Epithelial cell of esophagus (primary cell): ENCODE measurements at regions not wholly inside any gene's neighbourhood (a gene's known extent, or its start where the extent isn't known, plus 50 kb on each side); places are given as distances from the start of the nearest gene placed in this dataset.

ENCODE experiments used
- DNase-seq: peaks from one replicate; pipeline ENCODE4 v3.0.0; 2010; ENCODE audit warnings: low read depth
- H3K4me3 ChIP-seq: 2 replicates; pipeline ENCODE4 v1.5.1; 2011; ENCODE audit warnings: mild to moderate bottlenecking, low read length, control low read depth
- TF ChIP-seq, protein P1 (sequence below): IDR thresholded peaks from 2 replicates; pipeline ENCODE4 v1.5.1; 2011; ENCODE audit warnings: low read depth, mild to moderate bottlenecking, low read length, control low read depth, inconsistent platforms; ENCODE audit not compliant: insufficient read depth; ENCODE audit errors: missing control alignments

DNA sequence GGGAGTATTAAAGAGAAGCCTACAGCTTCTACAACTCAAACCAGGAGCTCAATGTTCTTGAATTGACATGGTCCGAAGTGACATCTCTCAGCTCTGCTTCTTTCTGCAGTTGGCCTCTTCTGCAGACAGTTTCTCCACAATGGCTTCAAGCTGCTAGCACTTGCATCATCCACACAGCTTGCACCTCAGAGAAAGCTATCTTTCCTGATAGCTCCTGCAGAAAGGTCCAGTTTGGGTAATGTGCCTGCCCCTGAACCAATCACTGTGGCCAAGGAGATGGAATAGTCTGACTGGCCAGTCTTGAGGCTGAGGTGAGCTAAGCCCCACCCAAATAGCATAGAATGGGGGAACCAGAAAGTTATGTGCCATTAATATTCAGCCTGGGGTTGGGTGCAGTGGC lies 95.8 kb upstream of the ABCA1 start:
- TF ChIP-seq, protein P1, sequence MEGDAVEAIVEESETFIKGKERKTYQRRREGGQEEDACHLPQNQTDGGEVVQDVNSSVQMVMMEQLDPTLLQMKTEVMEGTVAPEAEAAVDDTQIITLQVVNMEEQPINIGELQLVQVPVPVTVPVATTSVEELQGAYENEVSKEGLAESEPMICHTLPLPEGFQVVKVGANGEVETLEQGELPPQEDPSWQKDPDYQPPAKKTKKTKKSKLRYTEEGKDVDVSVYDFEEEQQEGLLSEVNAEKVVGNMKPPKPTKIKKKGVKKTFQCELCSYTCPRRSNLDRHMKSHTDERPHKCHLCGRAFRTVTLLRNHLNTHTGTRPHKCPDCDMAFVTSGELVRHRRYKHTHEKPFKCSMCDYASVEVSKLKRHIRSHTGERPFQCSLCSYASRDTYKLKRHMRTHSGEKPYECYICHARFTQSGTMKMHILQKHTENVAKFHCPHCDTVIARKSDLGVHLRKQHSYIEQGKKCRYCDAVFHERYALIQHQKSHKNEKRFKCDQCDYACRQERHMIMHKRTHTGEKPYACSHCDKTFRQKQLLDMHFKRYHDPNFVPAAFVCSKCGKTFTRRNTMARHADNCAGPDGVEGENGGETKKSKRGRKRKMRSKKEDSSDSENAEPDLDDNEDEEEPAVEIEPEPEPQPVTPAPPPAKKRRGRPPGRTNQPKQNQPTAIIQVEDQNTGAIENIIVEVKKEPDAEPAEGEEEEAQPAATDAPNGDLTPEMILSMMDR, result no peak
- no peak for DNase-seq
- no peak overlapping the region for H3K4me3 ChIP-seq

DNA sequence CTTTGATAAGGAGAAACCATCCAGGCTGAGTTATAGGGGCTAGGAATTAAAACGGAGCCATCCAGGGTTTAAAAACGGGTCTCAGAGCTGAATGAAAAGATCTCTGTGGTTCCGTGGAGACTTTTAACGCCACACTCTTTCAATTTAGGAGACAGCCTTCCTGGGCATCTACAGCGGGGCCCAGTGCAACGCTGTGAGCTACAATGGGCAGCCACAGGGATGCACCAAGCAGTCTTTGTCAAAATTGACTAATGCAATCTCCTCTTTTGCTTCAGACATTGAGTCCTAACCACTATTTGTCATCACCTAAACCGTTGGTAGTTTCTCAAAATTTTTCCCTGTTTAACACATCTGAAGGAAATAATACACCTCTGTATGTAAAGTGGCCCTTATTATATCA lies 96.6 kb upstream of the ABCA1 start:
- H3K4me3 ChIP-seq, result no peak overlapping the region
- TF ChIP-seq, protein P1, result no peak
- no peak for DNase-seq

DNA sequence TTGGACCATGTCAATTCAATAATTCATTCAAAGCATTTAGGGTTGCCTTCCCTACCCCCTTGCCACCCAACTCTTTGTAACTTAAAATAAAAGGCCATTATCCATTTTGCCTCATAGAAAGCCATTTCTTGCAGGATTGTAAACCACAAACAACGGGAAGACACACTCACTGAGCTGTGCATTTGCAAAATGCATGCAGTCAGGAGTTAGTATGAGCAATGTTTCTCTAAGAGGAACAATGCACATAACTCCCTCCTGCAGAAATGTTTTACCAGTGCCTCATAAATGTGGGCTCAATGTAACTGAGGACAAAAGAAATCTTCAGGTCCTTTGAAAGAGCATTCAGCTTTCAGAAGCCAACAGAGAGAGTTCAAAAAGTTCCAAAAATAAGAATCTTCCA lies 98.5 kb upstream of the ABCA1 start:
- TF ChIP-seq, protein P1, result no peak
- no peak overlapping the region for H3K4me3 ChIP-seq
- peak; percentile 33 for DNase-seq

DNA sequence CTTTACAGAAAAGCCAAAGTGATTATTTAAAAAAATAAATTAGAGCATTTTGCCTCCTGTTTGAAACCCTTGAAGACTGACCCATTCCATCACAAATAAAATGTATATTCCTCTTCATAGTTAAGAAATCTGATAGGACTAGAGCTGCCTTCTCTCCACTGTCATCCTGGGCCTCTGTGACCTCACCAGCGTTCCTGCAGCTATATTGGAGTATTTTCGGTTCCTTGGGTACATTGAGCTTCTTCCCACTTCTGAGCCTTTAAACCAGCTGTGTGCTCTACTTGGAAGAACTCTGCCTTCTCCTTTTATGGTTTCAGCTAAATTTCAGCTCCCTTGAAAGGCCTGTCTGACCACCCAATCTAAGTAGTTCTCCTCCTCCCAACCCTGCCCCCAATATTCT lies 99.1 kb upstream of the ABCA1 start:
- TF ChIP-seq, protein P1, result no peak
- no peak for DNase-seq
- no peak overlapping the region for H3K4me3 ChIP-seq

DNA sequence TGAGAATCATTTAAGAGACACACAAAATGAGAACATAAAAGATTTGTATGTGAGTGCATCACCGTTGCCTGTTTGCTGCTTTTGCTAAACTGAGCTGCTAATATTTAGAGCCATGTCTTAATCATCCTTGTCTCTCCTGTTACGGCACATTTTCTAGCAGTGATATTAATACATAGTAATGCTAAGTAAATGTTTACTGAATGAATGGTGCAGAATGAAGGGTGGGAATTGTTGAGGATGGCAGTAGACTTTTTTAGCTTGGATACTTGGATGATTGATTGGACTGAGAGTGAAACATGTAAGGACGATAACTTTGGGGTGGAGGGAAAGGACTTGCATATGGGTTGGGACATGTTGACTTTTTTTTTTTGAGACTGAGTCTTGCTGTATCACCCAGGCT lies 102.3 kb upstream of the ABCA1 start:
- DNase-seq, result peak; percentile 94
- H3K4me3 ChIP-seq, result no peak overlapping the region
- TF ChIP-seq, protein P1, result no peak

DNA sequence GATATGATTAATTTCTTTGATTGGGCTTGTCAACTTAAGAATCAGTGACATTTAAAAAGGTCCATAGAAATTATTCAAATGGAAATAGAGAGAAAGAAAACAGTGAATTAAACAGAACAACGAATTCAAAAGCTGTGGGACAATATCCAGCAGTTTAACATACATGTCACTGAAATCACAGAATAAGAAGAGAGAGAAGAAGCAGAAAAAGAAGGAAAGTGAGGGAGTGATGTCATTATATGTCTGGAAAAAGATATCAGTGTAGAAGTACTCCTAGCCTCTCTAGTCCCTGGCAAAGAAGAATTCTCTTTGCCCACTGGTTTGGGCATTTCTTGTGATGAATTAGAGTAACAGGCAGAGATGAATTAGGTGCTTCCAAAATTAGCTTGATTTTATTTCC lies 109.2 kb upstream of the ABCA1 start:
- DNase-seq, result no peak
- TF ChIP-seq, protein P1, result no peak
- H3K4me3 ChIP-seq, result no peak overlapping the region

DNA sequence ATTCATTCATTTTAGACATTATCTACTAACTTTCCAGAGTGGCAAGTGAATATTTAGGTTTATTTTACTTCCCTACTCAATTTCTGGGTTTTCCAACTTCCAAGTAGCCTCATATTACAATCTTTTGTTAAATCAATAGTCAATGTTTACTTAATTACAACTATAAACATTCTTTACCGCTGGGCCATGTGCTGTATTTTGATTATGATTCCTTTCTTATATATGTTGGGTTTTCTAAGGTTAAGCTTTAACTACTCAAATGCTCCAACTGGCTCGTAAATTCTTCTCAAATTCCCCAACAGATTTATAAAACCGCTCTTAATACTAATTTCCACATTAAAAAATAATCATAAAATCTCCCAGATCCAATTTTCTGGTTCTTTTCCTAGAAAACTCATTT lies 110.1 kb upstream of the ABCA1 start:
- H3K4me3 ChIP-seq, result no peak overlapping the region
- no peak for DNase-seq
- TF ChIP-seq, protein P1, result no peak
